DND-41 (cell line): ENCODE measurements at regions not wholly inside any gene's neighbourhood (a gene's known extent, or its start where the extent isn't known, plus 50 kb on each side); places are given as distances from the start of the nearest gene placed in this dataset.

ENCODE experiments used
- EZH2 ChIP-seq: IDR thresholded peaks from 3 replicates; pipeline ENCODE4 v1.6.1; 2012; ENCODE audit warnings: borderline replicate concordance, low read depth, mild to moderate bottlenecking, moderate library complexity, low read length, inconsistent platforms; ENCODE audit not compliant: severe bottlenecking
- TF ChIP-seq, protein P1 (sequence below): IDR thresholded peaks from 2 replicates; pipeline ENCODE4 v1.5.1; 2012; ENCODE audit warnings: borderline replicate concordance, low read length, moderate library complexity, mild to moderate bottlenecking; ENCODE audit not compliant: poor library complexity, severe bottlenecking; ENCODE audit errors: extremely low read depth

DNA sequence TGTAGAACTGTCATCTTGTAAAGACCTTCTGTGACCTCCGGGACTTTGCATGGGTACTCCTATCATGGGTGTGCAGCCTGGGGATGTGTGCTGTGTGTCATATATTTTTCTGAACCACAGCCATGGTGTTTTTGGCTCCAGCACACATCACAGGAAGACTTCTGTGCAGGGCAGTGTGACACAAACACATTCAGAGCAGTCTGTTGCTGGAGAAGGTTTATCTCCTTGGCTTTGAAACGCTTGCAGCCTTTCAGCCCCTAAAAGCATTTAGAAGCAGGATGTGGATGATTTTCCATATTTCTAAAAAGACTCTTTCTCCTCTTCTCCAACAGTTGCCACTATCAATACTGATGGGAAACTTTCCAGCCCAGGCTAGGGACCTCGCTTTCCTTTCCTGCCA lies 221.6 kb upstream of the FOXA2 start:
- TF ChIP-seq, protein P1, sequence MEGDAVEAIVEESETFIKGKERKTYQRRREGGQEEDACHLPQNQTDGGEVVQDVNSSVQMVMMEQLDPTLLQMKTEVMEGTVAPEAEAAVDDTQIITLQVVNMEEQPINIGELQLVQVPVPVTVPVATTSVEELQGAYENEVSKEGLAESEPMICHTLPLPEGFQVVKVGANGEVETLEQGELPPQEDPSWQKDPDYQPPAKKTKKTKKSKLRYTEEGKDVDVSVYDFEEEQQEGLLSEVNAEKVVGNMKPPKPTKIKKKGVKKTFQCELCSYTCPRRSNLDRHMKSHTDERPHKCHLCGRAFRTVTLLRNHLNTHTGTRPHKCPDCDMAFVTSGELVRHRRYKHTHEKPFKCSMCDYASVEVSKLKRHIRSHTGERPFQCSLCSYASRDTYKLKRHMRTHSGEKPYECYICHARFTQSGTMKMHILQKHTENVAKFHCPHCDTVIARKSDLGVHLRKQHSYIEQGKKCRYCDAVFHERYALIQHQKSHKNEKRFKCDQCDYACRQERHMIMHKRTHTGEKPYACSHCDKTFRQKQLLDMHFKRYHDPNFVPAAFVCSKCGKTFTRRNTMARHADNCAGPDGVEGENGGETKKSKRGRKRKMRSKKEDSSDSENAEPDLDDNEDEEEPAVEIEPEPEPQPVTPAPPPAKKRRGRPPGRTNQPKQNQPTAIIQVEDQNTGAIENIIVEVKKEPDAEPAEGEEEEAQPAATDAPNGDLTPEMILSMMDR, result no peak
- TF ChIP-seq EZH2, result no peak
